Suppressor macrophage (primary cell): ENCODE measurements at regions not wholly inside any gene's neighbourhood (a gene's known extent, or its start where the extent isn't known, plus 50 kb on each side); places are given as distances from the start of the nearest gene placed in this dataset.
A peak's percentile ranks its signal among the peaks of the same experiment; 100 is the strongest.
"Not testable (repeated sequence)": the region's sequence is repeated elsewhere in the genome, so short reads cannot be mapped to it uniquely, and the experiment has no call there.

ENCODE experiments used
- DNase-seq, 4 experiments: peaks; one replicate each; pipeline ENCODE4 v3.0.0-alpha.2; 2020 to 2022

GRCh38 chr11:109046284-109046992 is 375.6 kb upstream of the C11orf87 start:
- no peak for DNase-seq

GRCh38 chr11:109048098-109048497 is 373.9 kb upstream of the C11orf87 start:
- no peak for DNase-seq

- no peak for DNase-seq
Observed at GRCh38 chr11:109051200-109051599, 370.8 kb upstream of the C11orf87 start.

GRCh38 chr11:109059402-109059801 is 362.6 kb upstream of the C11orf87 start:
- no peak for DNase-seq

GRCh38 chr11:109061394-109061793 is 360.6 kb upstream of the C11orf87 start:
- no peak for DNase-seq

- peak in 1 of 4 experiments; percentile 12 for DNase-seq
Observed at GRCh38 chr11:109062445-109062844, 359.5 kb upstream of the C11orf87 start.

- DNase-seq = no peak
Observed at GRCh38 chr11:109062871-109063270, 359.1 kb upstream of the C11orf87 start.

GRCh38 chr11:109064618-109065311 is 357.2 kb upstream of the C11orf87 start:
- DNase-seq = not testable (repeated sequence)

GRCh38 chr11:109071262-109071661 is 350.7 kb upstream of the C11orf87 start:
- no peak for DNase-seq

GRCh38 chr11:109071712-109072524 is 350.1 kb upstream of the C11orf87 start:
- no peak for DNase-seq

- DNase-seq = no peak
Observed at GRCh38 chr11:109073032-109073822, 348.8 kb upstream of the C11orf87 start.

GRCh38 chr11:109075976-109076375 is 346.0 kb upstream of the C11orf87 start:
- no peak for DNase-seq

- no peak for DNase-seq
Observed at GRCh38 chr11:109076870-109077269, 345.1 kb upstream of the C11orf87 start.

GRCh38 chr11:109077291-109077920 is 344.6 kb upstream of the C11orf87 start:
- no peak for DNase-seq

GRCh38 chr11:109085708-109086373 is 336.1 kb upstream of the C11orf87 start:
- no peak for DNase-seq

GRCh38 chr11:109086931-109087330 is 335.1 kb upstream of the C11orf87 start:
- no peak for DNase-seq

- peak in 2 of 4 experiments; percentile 1 to 29 for DNase-seq
Observed at GRCh38 chr11:109088086-109088485, 333.9 kb upstream of the C11orf87 start.

- no peak for DNase-seq
Observed at GRCh38 chr11:109089144-109089543, 332.8 kb upstream of the C11orf87 start.

GRCh38 chr11:109093354-109093753 is 328.6 kb upstream of the C11orf87 start:
- no peak for DNase-seq

- no peak for DNase-seq
Observed at GRCh38 chr11:109096266-109096665, 325.7 kb upstream of the C11orf87 start.

GRCh38 chr11:109106151-109106906 is 315.7 kb upstream of the C11orf87 start:
- DNase-seq = no peak
